ENCODE measurements at regions not wholly inside any gene's neighbourhood (a gene's known extent, or its start where the extent isn't known, plus 50 kb on each side); places are given as distances from the start of the nearest gene placed in this dataset.

DNA sequence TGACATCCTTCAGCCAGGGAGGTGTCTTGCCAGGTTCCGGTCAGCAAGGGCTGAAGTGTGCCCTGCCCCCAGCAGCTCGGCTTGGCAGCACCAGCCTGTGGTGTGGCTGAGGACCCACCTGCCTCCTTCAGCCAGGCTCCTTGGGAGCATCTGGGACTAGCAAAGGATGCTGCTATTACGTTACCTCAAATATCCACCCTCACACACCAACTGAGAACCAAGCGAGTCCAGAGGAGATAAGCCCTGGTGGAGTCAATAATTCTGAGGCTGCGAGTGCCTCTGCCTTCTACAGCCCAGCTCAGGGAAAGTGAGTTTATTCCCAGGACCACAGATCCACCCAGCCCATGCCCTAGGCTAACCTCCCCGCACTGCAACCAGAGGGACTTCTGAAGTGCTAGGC is 57.1 kb upstream of the FSTL4 start:
- TF ChIP-seq ETV6 (conservative IDR thresholded peaks at IDR 0.05 in 1 of 2, IDR thresholded peaks at IDR 0.05 in 1 of 2; ENCODE audit: borderline replicate concordance in 1 of 2, low read depth in 1 of 2), result no peak
- no peak for TF ChIP-seq SPI1 (IDR thresholded peaks at IDR 0.05; ENCODE audit: borderline replicate concordance, insufficient read depth, low read depth, low read length)
- no peak for TF ChIP-seq EP300 (IDR thresholded peaks at IDR 0.05; ENCODE audit: borderline replicate concordance in 1 of 2, control insufficient read depth in 1 of 2, low read depth in 2 of 2, low read length in 2 of 2)
- no peak for TF ChIP-seq ZBTB33 (IDR thresholded peaks at IDR 0.05)
- TF ChIP-seq, protein P1, sequence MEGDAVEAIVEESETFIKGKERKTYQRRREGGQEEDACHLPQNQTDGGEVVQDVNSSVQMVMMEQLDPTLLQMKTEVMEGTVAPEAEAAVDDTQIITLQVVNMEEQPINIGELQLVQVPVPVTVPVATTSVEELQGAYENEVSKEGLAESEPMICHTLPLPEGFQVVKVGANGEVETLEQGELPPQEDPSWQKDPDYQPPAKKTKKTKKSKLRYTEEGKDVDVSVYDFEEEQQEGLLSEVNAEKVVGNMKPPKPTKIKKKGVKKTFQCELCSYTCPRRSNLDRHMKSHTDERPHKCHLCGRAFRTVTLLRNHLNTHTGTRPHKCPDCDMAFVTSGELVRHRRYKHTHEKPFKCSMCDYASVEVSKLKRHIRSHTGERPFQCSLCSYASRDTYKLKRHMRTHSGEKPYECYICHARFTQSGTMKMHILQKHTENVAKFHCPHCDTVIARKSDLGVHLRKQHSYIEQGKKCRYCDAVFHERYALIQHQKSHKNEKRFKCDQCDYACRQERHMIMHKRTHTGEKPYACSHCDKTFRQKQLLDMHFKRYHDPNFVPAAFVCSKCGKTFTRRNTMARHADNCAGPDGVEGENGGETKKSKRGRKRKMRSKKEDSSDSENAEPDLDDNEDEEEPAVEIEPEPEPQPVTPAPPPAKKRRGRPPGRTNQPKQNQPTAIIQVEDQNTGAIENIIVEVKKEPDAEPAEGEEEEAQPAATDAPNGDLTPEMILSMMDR (IDR thresholded peaks at IDR 0.05 in 2 of 3, conservative IDR thresholded peaks at IDR 0.05 in 1 of 3; ENCODE audit: control insufficient read depth in 2 of 3, extremely low read depth in 1 of 3, insufficient read depth in 1 of 3, low read depth in 3 of 3, low read length in 3 of 3), result no peak
- no peak for TF ChIP-seq CBFB (IDR thresholded peaks at IDR 0.05; ENCODE audit: low read depth)
